GM10248 (cell line): ENCODE measurements at regions not wholly inside any gene's neighbourhood (a gene's known extent, or its start where the extent isn't known, plus 50 kb on each side); places are given as distances from the start of the nearest gene placed in this dataset.

Source experiments
- CTCF ChIA-PET: fragments of 300-600 bp; sonication (Branson Sonifier 250); formaldehyde crosslinking; extraction: SDS; loops from one replicate; lab custom pipeline; 2021; ENCODE audit warnings: antibody characterized with exemption; lab: Yijun Ruan, JAX
- POLR2A ChIA-PET: fragments of 350-650 bp; sonication (Branson Sonifier 250); formaldehyde crosslinking; extraction: SDS; loops from one replicate; lab custom pipeline; 2020; ENCODE audit warnings: antibody characterized with exemption; lab: Yijun Ruan, JAX
- DNase-seq: peaks from one replicate; pipeline ENCODE4 v3.0.0; 2012; ENCODE audit errors: extremely low spot score
- CTCF ChIP-seq: IDR thresholded peaks from 2 replicates; pipeline ENCODE4 v1.5.1; 2012; ENCODE audit warnings: mild to moderate bottlenecking, low read depth; ENCODE audit errors: extremely low read depth, missing control alignments, control extremely low read depth

- DNase-seq, result no peak
- TF ChIP-seq CTCF, result no peak
- POLR2A ChIA-PET, result no interaction called here
- CTCF ChIA-PET, result no interaction called here
Observed at GRCh38 chr22:48561676-48562075, 1266.0 kb downstream of the BRD1 start.

- DNase-seq, result no peak
- CTCF ChIA-PET, result no interaction called here
- no peak for TF ChIP-seq CTCF
- POLR2A ChIA-PET, result no interaction called here
Observed at GRCh38 chr22:48560836-48561235, 1266.8 kb downstream of the BRD1 start.

- no peak for TF ChIP-seq CTCF
- POLR2A ChIA-PET, result no interaction called here
- CTCF ChIA-PET, result no interaction called here
- DNase-seq, result no peak
Observed at GRCh38 chr22:48560389-48560751, 1267.3 kb downstream of the BRD1 start.

GRCh38 chr22:48559647-48560388 lies 1267.9 kb downstream of the BRD1 start:
- ChIA-PET POLR2A (no interaction called here), CTCF (no interaction called here)
- no peak for TF ChIP-seq CTCF
- no peak for DNase-seq

- no peak for DNase-seq
- ChIA-PET POLR2A (no interaction called here), CTCF (no interaction called here)
- no peak for TF ChIP-seq CTCF
Observed at GRCh38 chr22:48558606-48559402, 1268.9 kb downstream of the BRD1 start.

- no peak for DNase-seq
- CTCF ChIA-PET, result no interaction called here
- TF ChIP-seq CTCF, result no peak
- POLR2A ChIA-PET, result no interaction called here
Observed at GRCh38 chr22:48558016-48558415, 1269.7 kb downstream of the BRD1 start.
